ENCODE measurements at regions not wholly inside any gene's neighbourhood (a gene's known extent, or its start where the extent isn't known, plus 50 kb on each side); places are given as distances from the start of the nearest gene placed in this dataset.

DNA sequence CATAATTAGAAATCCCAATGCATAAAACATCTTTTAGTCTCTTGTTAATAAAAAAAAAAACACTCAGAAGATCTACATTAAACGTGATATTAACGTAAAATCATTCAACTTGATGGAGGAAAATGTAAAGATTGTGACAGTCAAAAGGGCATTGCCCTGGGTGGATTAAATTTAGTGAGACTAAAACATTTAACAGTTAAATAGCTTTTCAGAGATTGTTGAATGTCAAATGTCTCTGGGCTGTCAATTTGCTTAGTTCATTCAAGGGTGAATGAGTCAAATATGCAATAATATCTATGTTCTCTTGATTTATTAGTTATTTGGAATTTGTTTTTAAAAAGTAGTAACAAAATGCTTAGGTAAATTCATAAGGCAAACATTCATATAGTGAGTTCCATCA, 836.6 kb upstream of the PCDH10 start:
- TF ChIP-seq CTCF (IDR thresholded peaks at IDR 0.05) (no peak), POLR2A (IDR thresholded peaks at IDR 0.05) (no peak)

Measured in esophagus squamous epithelium (tissue), 4 donors.